ENCODE measurements at regions not wholly inside any gene's neighbourhood (a gene's known extent, or its start where the extent isn't known, plus 50 kb on each side); places are given as distances from the start of the nearest gene placed in this dataset.

GRCh38 chr15:69602921-69603320 lies 150.3 kb downstream of the RPLP1 start:
- TF ChIP-seq CTCF (IDR thresholded peaks at IDR 0.05; ENCODE audit: low read length) (no peak), EZH2 (optimal IDR thresholded peaks at IDR 0.05; ENCODE audit: low read depth, low read length) (no peak)

Measured in MM.1S (cell line).